ENCODE measurements at regions not wholly inside any gene's neighbourhood (a gene's known extent, or its start where the extent isn't known, plus 50 kb on each side); places are given as distances from the start of the nearest gene placed in this dataset.

DNA sequence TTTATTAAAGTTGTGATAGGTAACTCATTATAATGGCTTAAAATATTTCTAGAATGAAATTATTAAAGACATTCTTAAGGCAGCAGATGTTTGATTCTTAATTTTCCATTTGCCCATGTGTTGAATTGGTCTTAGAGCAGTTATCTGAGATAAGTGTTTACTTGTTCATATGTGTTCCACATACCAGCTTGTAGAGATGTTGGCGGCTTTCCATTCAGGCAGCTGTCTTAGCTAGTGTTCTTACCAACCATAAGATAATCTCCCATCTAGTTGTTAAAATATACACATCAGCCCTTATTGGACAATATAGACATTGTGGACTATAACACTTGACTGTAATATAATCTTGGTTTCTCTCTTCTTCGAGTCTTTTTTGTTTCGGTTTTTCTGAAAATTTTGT lies 1372.9 kb upstream of the ADGRL2 start:
- H3K27ac ChIP-seq = no peak overlapping the region
- DNase-seq = no peak
- intact Hi-C loops (cut with DNase I; ENCODE audit: low total_unique reads) = no loop called here
- H3K9me3 ChIP-seq = peaks cover 0 to 10% (median 0%) of the 10 kb centered on the region in 8 donors
- H3K4me1 ChIP-seq = no peaks in the 10 kb centered on the region
- TF ChIP-seq POLR2A (IDR thresholded peaks at IDR 0.05) = no peak
- TF ChIP-seq POLR2AphosphoS5 (IDR thresholded peaks at IDR 0.05) = no peak
- TF ChIP-seq, protein P1, sequence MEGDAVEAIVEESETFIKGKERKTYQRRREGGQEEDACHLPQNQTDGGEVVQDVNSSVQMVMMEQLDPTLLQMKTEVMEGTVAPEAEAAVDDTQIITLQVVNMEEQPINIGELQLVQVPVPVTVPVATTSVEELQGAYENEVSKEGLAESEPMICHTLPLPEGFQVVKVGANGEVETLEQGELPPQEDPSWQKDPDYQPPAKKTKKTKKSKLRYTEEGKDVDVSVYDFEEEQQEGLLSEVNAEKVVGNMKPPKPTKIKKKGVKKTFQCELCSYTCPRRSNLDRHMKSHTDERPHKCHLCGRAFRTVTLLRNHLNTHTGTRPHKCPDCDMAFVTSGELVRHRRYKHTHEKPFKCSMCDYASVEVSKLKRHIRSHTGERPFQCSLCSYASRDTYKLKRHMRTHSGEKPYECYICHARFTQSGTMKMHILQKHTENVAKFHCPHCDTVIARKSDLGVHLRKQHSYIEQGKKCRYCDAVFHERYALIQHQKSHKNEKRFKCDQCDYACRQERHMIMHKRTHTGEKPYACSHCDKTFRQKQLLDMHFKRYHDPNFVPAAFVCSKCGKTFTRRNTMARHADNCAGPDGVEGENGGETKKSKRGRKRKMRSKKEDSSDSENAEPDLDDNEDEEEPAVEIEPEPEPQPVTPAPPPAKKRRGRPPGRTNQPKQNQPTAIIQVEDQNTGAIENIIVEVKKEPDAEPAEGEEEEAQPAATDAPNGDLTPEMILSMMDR (IDR thresholded peaks at IDR 0.05 in 8 of 11, conservative IDR thresholded peaks at IDR 0.05 in 3 of 11) = no peak
- H3K36me3 ChIP-seq = no peaks in the 10 kb centered on the region
- H3K4me3 ChIP-seq = no peak overlapping the region
- WGBS, 5 donors = 89 to 96% (median 93%) methylated on average over 3 of the region's 3 CpGs
- no peaks in the 10 kb centered on the region for H3K27me3 ChIP-seq (replicated peaks in 1 of 7)

DNA sequence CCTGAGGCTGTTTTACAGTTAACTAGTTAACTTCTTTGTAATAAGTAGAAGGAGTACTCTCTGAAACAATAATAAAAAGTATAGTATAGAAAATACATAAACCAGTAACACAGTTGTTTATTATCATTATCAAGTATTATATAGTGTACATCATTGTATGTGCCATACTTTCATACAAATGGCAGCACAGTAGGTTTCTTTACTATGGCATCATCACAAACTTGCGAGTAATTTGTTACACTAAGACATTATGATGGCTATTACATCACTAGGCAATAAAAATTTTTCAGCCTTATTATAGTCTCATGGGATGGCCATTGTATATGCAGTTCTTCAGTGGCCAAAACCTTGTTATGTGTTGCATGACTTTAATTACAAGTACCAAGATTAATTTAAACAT lies 1376.5 kb upstream of the ADGRL2 start:
- no peak overlapping the region for H3K27ac ChIP-seq
- H3K4me3 ChIP-seq = no peak overlapping the region
- H3K27me3 ChIP-seq (replicated peaks in 1 of 7) = no peaks in the 10 kb centered on the region
- TF ChIP-seq POLR2A (IDR thresholded peaks at IDR 0.05) (no peak), POLR2AphosphoS5 (IDR thresholded peaks at IDR 0.05) (no peak)
- TF ChIP-seq, protein P1 (IDR thresholded peaks at IDR 0.05 in 8 of 11, conservative IDR thresholded peaks at IDR 0.05 in 3 of 11) = no peak
- WGBS, 5 donors = 78 to 86% (median 84%) methylated on average over 1 of the region's 1 CpG
- H3K4me1 ChIP-seq = no peaks in the 10 kb centered on the region
- no peaks in the 10 kb centered on the region for H3K36me3 ChIP-seq
- intact Hi-C loops (cut with DNase I; ENCODE audit: low total_unique reads) = no loop called here
- no peaks in the 10 kb centered on the region for H3K9me3 ChIP-seq
- DNase-seq = no peak

DNA sequence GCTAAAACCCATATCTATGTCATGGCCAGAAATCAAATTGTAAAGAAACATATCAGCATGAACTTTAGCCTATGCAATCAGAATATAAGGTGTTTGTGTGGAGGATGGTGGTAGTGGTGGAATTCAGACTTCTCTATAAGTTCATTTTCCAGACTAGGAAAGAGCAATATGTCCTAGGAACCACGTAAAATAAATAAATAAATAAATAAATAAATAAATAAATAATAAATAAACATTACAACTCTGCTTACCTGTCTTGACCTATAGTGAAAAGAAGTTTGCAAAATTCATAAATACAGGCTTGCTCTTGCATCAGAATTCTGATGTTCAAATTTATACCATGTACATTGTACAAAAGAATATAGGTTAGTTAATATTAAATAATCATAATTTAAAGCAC lies 1382.6 kb upstream of the ADGRL2 start:
- WGBS, 5 donors = 59 to 85% (median 79%) methylated on average over 1 of the region's 1 CpG
- no peak overlapping the region for H3K27ac ChIP-seq

DNA sequence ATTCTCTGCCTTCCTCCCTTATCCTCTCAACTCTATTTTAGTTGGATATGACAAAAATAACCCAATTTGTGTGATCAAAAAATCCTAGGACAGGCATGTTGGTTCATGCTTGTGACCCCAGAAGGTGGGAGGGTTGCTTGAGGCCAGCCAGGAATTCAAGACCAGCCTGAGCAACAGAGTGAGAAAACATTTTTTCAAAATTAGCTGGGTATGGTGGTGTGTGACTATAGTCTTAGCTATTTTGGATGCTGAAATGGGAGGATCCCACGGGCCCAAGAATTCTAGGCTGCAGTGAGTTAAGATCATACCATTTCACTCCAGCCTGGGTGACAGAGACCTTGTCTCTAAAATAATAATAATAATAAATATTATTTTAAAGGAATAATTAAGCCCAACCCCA lies 1383.1 kb upstream of the ADGRL2 start:
- Histone ChIP-seq H3K27ac (no peak overlapping the region), H3K27me3 (replicated peaks in 1 of 7) (no peaks in the 10 kb centered on the region), H3K4me3 (no peak overlapping the region), H3K36me3 (no peaks in the 10 kb centered on the region), H3K9me3 (peaks cover 0 to 7% (median 0%) of the 10 kb centered on the region in 8 donors), H3K4me1 (no peaks in the 10 kb centered on the region)
- intact Hi-C loops (cut with DNase I; ENCODE audit: low total_unique reads) = no loop called here
- WGBS, 5 donors = 70 to 86% (median 81%) methylated on average over 1 of the region's 1 CpG
- TF ChIP-seq POLR2A (IDR thresholded peaks at IDR 0.05) (no peak), POLR2AphosphoS5 (IDR thresholded peaks at IDR 0.05) (no peak)
- TF ChIP-seq, protein P1 (IDR thresholded peaks at IDR 0.05 in 8 of 11, conservative IDR thresholded peaks at IDR 0.05 in 3 of 11) = no peak
- no peak for DNase-seq

More for the DNA sequence above, 1382.6 kb upstream of the ADGRL2 start:
- no peak for TF ChIP-seq POLR2AphosphoS5 (IDR thresholded peaks at IDR 0.05)
- TF ChIP-seq, protein P1 (IDR thresholded peaks at IDR 0.05 in 8 of 11, conservative IDR thresholded peaks at IDR 0.05 in 3 of 11) = no peak
- TF ChIP-seq POLR2A (IDR thresholded peaks at IDR 0.05) = no peak
- DNase-seq = no peak
- no peaks in the 10 kb centered on the region for H3K4me1 ChIP-seq
- H3K9me3 ChIP-seq = peaks cover 0 to 7% (median 0%) of the 10 kb centered on the region in 8 donors
- no peak overlapping the region for H3K4me3 ChIP-seq
- H3K27me3 ChIP-seq (replicated peaks in 1 of 7) = no peaks in the 10 kb centered on the region
- intact Hi-C loops (cut with DNase I; ENCODE audit: low total_unique reads) = no loop called here
- H3K36me3 ChIP-seq = no peaks in the 10 kb centered on the region
